DND-41 (cell line): ENCODE measurements at regions not wholly inside any gene's neighbourhood (a gene's known extent, or its start where the extent isn't known, plus 50 kb on each side); places are given as distances from the start of the nearest gene placed in this dataset.

Experiments
- ATAC-seq: fragments of 200-7000 bp; cut with Tn5 transposase; 3 replicates; pipeline ENCODE4 v1.9.1; 2021; ENCODE audit warnings: low read depth; ENCODE audit not compliant: insufficient read depth
- DNase-seq: peaks from one replicate; pipeline ENCODE4 v3.0.0-alpha.2; 2020
- H2AFZ ChIP-seq: 2 replicates; pipeline ENCODE4 v1.6.0; 2012; ENCODE audit warnings: low read depth, low read length
- H3K27ac ChIP-seq: 2 replicates; pipeline ENCODE4 v1.5.1; 2012; ENCODE audit warnings: low read length, inconsistent platforms
- H3K27me3 ChIP-seq: fragments of 200-600 bp; sonication (generic); 2 replicates; pipeline ENCODE4 v1.6.0; 2012; ENCODE audit warnings: low read length, mild to moderate bottlenecking, inconsistent platforms; ENCODE audit not compliant: insufficient read depth, poor library complexity
- H3K36me3 ChIP-seq: 2 replicates; pipeline ENCODE4 v1.5.1; 2012; ENCODE audit warnings: low read length, inconsistent platforms; ENCODE audit not compliant: insufficient read depth
- H3K4me1 ChIP-seq: 2 replicates; pipeline ENCODE4 v1.5.1; 2012; ENCODE audit warnings: mild to moderate bottlenecking, low read length; ENCODE audit not compliant: insufficient read depth
- H3K4me2 ChIP-seq: 2 replicates; pipeline ENCODE4 v1.6.0; 2012; ENCODE audit warnings: mild to moderate bottlenecking, moderate library complexity, low read length, inconsistent platforms; ENCODE audit not compliant: insufficient read depth
- H3K4me3 ChIP-seq, 2 experiments: fragments of 200-600 bp in 1 of 2; shearing (Covaris generic) in 1 of 2; 2 replicates each; pipeline ENCODE4 v1.5.1; 2012 to 2016; ENCODE audit warnings: inconsistent platforms in 2 of 2, low read length in 2 of 2, mild to moderate bottlenecking in 2 of 2, low read depth in 1 of 2, moderate library complexity in 1 of 2
- H3K79me2 ChIP-seq: 2 replicates; pipeline ENCODE4 v1.6.0; 2012; ENCODE audit warnings: low read length, inconsistent platforms; ENCODE audit not compliant: insufficient read depth
- H3K9ac ChIP-seq: 2 replicates; pipeline ENCODE4 v1.6.0; 2012; ENCODE audit warnings: low read depth, mild to moderate bottlenecking, inconsistent platforms, low read length, moderate library complexity
- H3K9me3 ChIP-seq: 2 replicates; pipeline ENCODE4 v1.5.1; 2012; ENCODE audit warnings: low read length, moderate library complexity, mild to moderate bottlenecking, inconsistent platforms; ENCODE audit not compliant: insufficient read depth, severe bottlenecking
- H4K20me1 ChIP-seq: 2 replicates; pipeline ENCODE4 v1.6.0; 2012; ENCODE audit warnings: low read length; ENCODE audit not compliant: insufficient read depth
- CTCF ChIP-seq: IDR thresholded peaks from 2 replicates; pipeline ENCODE4 v1.5.1; 2012; ENCODE audit warnings: borderline replicate concordance, low read length, moderate library complexity, mild to moderate bottlenecking; ENCODE audit not compliant: poor library complexity, severe bottlenecking; ENCODE audit errors: extremely low read depth
- EZH2 ChIP-seq: IDR thresholded peaks from 3 replicates; pipeline ENCODE4 v1.6.1; 2012; ENCODE audit warnings: borderline replicate concordance, low read depth, mild to moderate bottlenecking, moderate library complexity, low read length, inconsistent platforms; ENCODE audit not compliant: severe bottlenecking

DNA sequence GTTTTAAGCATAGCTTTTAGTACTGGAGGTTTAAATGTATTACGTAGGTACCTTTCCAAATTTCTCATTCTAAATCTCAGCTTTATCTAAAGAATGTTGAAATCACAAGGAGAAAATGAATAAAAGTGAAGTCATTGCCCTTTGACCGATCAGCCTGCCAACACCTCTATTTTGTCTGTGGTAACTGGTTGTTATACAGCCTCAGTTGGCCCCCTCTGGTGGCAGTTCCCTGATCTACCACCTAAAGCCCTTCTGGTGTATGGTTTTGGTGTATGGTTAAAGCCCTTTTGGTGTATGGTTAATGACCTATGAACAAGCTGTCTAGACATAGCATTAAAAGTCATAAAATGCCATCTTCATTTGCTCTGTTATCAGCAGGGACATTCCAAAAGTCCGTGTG is 378.2 kb upstream of the AZI2 start:
- Histone ChIP-seq H3K4me1 (no peaks in the 10 kb centered on the region), H4K20me1 (no peaks in the 10 kb centered on the region), H3K36me3 (no peaks in the 10 kb centered on the region), H3K4me3 (no peak overlapping the region), H3K27ac (no peak overlapping the region), H3K79me2 (no peaks in the 10 kb centered on the region), H2AFZ (no peak overlapping the region), H3K9me3 (no peaks in the 10 kb centered on the region), H3K4me2 (no peak overlapping the region), H3K9ac (no peak overlapping the region), H3K27me3 (no peaks in the 10 kb centered on the region)
- TF ChIP-seq CTCF (peak; percentile 50), EZH2 (no peak)
- DNase-seq (peak; percentile 23), ATAC-seq (peak; percentile 61; the same call in 1 of the 3 replicates)

GRCh38 chr3:28727307-28727706 is 378.7 kb upstream of the AZI2 start:
- Histone ChIP-seq H3K36me3 (no peaks in the 10 kb centered on the region), H3K27ac (no peak overlapping the region), H3K27me3 (no peaks in the 10 kb centered on the region), H3K79me2 (no peaks in the 10 kb centered on the region), H3K4me1 (no peaks in the 10 kb centered on the region), H4K20me1 (no peaks in the 10 kb centered on the region), H3K9ac (no peak overlapping the region), H2AFZ (no peak overlapping the region), H3K4me3 (no peak overlapping the region), H3K4me2 (no peak overlapping the region), H3K9me3 (no peaks in the 10 kb centered on the region)
- no peak for TF ChIP-seq CTCF
- no peak for TF ChIP-seq EZH2
- ATAC-seq = no peak
- no peak for DNase-seq

DNA sequence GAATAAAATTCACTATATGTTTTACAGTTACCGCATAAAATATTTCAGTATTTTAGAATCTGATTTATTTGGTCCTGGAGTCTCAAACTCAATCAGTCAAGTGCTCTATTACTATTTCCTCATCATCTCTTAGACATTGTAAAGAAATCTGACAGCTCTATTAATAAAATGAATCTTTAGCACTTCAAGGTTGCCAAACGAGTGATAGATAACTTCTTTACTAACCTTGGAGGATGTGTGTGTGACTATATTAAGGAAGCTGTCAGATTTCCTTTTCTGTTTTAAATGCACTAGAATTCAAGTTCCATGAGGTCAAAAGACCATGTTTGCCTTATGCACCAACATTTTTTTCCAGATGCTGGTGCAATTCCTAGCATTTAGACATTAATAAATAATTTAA is 389.8 kb upstream of the AZI2 start:
- no peaks in the 10 kb centered on the region for H3K27me3 ChIP-seq
- H3K36me3 ChIP-seq = no peaks in the 10 kb centered on the region
- no peaks in the 10 kb centered on the region for H3K9me3 ChIP-seq
- TF ChIP-seq EZH2 (no peak), CTCF (no peak)
- DNase-seq (no peak), ATAC-seq (no peak)
- H3K79me2 ChIP-seq = no peaks in the 10 kb centered on the region
- no peak overlapping the region for H3K27ac ChIP-seq
- no peak overlapping the region for H3K4me3 ChIP-seq
- no peak overlapping the region for H2AFZ ChIP-seq
- H3K9ac ChIP-seq = no peak overlapping the region
- H4K20me1 ChIP-seq = no peaks in the 10 kb centered on the region
- no peaks in the 10 kb centered on the region for H3K4me1 ChIP-seq
- H3K4me2 ChIP-seq = no peak overlapping the region

DNA sequence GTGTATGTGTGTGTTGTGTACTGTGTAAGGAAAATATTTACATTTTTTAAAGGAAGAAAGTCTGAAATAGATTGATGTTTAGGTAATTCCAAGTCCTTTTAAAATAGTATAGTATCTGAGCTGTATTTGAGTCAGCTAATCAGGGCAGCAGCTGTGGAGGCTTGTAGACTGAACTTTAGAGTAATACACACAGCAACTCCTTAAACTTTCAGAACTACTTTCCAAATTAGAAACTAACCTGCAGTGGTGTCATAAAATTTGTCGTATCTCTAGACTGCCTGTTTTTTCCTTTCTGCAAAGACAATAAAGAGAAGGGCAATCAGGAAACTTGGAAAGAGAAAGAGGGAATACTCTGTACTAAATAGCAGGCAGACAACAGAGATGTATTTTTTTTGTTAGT is 391.0 kb upstream of the AZI2 start:
- Histone ChIP-seq H3K4me1 (no peaks in the 10 kb centered on the region), H3K27ac (no peak overlapping the region), H3K36me3 (no peaks in the 10 kb centered on the region), H2AFZ (no peak overlapping the region), H3K9me3 (no peaks in the 10 kb centered on the region), H4K20me1 (no peaks in the 10 kb centered on the region), H3K9ac (no peak overlapping the region), H3K4me3 (no peak overlapping the region), H3K4me2 (no peak overlapping the region), H3K79me2 (no peaks in the 10 kb centered on the region), H3K27me3 (no peaks in the 10 kb centered on the region)
- ATAC-seq = no peak
- no peak for DNase-seq
- TF ChIP-seq EZH2 (no peak), CTCF (no peak)
